AG09319 (cell line): ENCODE measurements at regions not wholly inside any gene's neighbourhood (a gene's known extent, or its start where the extent isn't known, plus 50 kb on each side); places are given as distances from the start of the nearest gene placed in this dataset.

Experiments used
- DNase-seq: peaks from one replicate; pipeline ENCODE4 v3.0.0-alpha.2; 2010; ENCODE audit warnings: low read depth; ENCODE audit errors: extremely low read depth
- TF ChIP-seq, protein P1 (sequence below): IDR thresholded peaks from 2 replicates; pipeline ENCODE4 v1.5.1; 2011; ENCODE audit warnings: low read depth, mild to moderate bottlenecking, inconsistent platforms, low read length, moderate library complexity

DNA sequence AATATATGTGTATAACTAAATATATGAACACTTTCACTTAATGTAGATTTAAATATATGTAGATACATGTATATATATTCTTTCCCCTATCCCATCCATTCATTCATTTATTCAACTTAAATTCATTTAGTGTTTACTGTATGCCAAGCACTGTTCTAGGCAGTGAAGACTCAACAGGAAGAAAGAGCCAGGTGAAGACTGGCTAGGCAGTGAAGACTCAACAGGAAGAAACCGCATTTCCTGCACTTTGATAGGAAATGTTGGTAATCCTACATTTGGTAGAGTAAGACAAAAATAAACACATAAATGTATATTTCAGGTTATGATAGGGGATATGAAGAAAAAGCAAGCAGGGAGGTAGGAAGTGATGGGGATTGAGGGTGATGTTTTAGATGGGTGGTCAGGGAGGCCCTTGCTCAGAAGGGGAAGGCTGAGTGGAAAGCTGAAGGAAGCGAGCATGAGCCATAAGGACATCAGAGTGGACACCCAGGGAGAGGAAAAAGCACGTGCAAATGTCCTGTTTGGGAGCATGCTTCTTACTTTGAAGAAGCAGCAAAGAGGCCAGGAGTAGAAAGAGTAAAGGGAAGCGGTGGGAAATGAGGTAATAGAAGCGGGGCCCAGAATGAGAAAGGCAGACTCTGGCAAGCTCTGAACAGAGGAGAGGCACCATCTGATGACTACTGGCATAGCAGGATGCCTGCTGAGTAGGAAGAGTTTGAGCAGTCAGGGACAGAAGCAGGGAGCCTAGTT, 227.8 kb upstream of the MAP3K1 start:
- no peak for DNase-seq
- TF ChIP-seq, protein P1, sequence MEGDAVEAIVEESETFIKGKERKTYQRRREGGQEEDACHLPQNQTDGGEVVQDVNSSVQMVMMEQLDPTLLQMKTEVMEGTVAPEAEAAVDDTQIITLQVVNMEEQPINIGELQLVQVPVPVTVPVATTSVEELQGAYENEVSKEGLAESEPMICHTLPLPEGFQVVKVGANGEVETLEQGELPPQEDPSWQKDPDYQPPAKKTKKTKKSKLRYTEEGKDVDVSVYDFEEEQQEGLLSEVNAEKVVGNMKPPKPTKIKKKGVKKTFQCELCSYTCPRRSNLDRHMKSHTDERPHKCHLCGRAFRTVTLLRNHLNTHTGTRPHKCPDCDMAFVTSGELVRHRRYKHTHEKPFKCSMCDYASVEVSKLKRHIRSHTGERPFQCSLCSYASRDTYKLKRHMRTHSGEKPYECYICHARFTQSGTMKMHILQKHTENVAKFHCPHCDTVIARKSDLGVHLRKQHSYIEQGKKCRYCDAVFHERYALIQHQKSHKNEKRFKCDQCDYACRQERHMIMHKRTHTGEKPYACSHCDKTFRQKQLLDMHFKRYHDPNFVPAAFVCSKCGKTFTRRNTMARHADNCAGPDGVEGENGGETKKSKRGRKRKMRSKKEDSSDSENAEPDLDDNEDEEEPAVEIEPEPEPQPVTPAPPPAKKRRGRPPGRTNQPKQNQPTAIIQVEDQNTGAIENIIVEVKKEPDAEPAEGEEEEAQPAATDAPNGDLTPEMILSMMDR = no peak

DNA sequence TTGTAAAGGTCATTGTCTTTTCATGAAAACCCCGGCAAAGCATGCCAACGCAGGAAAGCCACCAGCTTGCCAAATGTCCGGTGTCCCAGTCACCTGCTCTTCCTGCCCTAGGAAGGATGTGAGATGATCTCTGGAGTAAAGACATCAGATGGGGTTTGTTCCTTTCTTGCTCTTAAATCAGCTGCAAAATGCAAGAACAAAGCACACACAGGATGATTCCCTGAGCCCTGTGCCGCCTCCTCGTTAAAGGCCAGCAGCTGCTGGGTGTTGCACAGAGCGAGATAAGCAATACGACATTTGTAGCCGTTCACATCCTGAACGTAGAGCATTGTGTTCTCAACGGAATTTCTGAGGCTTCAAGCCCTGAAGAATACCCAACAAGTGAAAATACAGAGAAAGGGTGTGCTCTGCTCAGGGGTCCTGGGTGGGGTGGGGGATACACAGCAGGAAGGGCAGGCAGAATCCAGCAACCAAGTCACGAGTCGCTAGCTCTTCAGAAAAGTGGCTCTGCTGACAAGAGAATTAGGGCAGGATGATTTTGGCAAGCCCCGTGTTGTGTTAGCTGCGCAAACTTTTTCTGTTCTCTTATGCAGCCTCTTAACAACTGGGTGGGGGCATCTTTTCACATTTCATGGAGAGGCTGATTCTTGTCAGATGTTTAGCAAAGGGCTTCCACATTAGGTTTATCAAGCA, 229.2 kb upstream of the MAP3K1 start:
- TF ChIP-seq, protein P1 = no peak
- no peak for DNase-seq

DNA sequence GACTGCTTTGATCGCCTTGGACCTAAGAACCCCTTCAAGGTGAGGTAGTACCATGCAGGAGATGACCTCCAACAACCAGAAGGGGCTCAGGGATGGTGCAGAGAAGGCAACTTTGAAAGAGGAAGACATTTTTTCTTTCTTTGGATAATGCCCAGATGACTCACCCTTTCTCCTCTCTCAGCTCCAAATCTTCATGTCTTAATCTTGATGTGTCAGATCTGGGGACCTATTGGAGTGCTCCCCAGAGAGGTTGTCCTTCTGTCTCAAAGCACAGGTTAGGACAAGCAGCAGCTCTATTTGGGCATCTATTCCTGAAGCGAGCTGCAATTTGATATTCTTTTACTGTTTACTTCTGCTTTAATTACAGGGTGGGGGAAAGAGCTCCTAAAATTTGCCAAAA, 229.9 kb upstream of the MAP3K1 start:
- DNase-seq = no peak
- TF ChIP-seq, protein P1 = no peak

DNA sequence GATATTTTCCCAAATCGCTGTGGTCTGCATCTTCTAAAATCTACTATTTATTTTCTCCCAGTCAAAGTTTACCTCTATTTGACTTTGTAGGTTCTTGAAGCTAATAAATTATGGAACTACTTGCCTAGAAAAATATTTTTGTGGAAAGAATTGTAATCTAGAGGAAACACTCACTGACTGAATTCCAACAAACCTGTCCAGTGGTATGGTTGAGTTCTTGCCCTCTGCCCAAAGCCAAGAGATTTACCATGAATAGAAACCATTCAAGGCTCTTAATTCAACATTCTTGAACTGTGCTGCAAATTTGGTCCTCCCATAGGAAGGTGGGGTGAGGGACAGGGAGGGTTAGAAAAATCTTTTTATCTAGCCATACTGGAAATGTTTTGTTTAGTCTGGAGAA, 233.9 kb upstream of the MAP3K1 start:
- TF ChIP-seq, protein P1 = no peak
- no peak for DNase-seq

DNA sequence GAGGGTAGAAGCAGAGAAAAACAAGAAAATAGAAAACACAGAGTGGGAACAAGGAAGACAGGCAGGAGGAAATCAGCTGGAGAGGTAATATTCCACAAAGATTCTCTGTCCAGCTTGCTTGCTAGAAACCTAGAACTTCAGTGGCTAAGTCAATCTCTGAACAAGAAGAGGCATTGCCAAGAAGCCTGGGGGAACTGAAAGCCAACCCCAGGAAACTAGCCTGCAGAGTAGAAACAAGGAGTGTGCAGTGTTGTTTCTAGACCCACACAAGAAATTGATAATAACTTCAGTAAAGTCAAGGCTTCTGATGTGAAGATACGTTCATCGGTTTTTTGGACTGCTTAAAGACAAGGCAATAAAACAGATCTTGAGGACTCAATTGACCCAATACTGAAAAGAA, 234.5 kb upstream of the MAP3K1 start:
- no peak for DNase-seq
- TF ChIP-seq, protein P1 = no peak

DNA sequence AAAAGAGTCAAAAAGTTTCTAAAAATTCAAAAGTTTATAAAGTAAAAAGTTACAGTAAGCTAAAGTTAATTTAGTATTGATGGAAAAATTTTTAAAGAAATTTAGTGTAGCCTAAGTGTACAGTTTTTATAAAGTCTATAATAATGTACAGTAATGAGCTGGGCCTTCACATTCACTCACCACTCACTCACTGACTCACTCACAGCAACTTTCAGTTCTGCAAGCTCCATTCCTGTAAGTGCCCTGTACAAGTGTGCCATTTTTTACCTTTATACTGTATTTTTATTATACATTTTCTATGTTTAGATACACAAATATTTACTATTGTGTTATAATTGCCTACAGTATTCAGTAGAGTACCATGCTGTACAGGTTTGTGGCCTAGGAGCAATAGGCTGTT, 239.5 kb upstream of the MAP3K1 start:
- TF ChIP-seq, protein P1 = no peak
- no peak for DNase-seq

DNA sequence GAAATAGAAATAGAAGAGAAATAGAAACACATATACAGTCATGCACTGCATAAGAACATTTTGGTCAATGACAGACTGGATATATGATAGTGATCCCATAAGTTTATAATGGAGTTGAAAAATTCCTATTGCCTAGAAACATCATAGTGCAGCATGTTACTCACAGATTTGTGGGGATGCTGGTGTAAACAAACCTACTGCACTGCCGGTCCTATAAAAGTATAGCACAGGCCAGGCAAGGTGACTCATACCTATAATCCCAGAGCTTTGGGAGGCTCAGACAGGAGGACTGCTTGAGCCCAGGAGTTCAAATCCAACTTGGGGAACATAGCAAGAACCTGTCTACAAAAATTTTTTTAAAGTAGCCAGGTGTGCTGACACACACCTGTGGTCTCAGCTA, 240.6 kb upstream of the MAP3K1 start:
- TF ChIP-seq, protein P1 = no peak
- no peak for DNase-seq
